K562 (cell line): ENCODE measurements at regions not wholly inside any gene's neighbourhood (a gene's known extent, or its start where the extent isn't known, plus 50 kb on each side); places are given as distances from the start of the nearest gene placed in this dataset.

Experiments
- CAMTA2 ChIP-seq: fragments of 250-450 bp; sonication (Bioruptor Pico); conservative IDR thresholded peaks from 2 replicates; pipeline ENCODE4 v1.5.1; 2022
- CBX5 ChIP-seq: IDR thresholded peaks from 2 replicates; pipeline ENCODE4 v1.6.1; 2014; ENCODE audit warnings: low read depth, borderline replicate concordance
- GABPB2 ChIP-seq: fragments of 250-450 bp; sonication (Bioruptor Pico); conservative IDR thresholded peaks from 2 replicates; pipeline ENCODE4 v1.5.1; 2021; ENCODE audit warnings: mild to moderate bottlenecking
- HDAC1 ChIP-seq, 2 experiments: fragments of 450-650 bp; IDR thresholded peaks; 2 replicates each; pipeline ENCODE4 v1.6.1; 2016 to 2017; ENCODE audit warnings: inconsistent platforms in 1 of 2, mild to moderate bottlenecking in 1 of 2, moderate library complexity in 1 of 2
- KLF13 ChIP-seq: fragments of 450-650 bp; IDR thresholded peaks from 2 replicates; pipeline ENCODE4 v1.6.1; 2016; ENCODE audit warnings: missing genetic modification characterization, low read depth, mild to moderate bottlenecking, missing compliant biosample characterization, moderate library complexity, borderline replicate concordance
- MEIS2 ChIP-seq: fragments of 450-650 bp; IDR thresholded peaks from 2 replicates; pipeline ENCODE4 v1.6.1; 2014; ENCODE audit warnings: mild to moderate bottlenecking; ENCODE audit not compliant: partially characterized antibody
- NFIC ChIP-seq: fragments of 450-650 bp; IDR thresholded peaks from 2 replicates; pipeline ENCODE4 v1.6.1; 2017; ENCODE audit warnings: mild to moderate bottlenecking, inconsistent platforms
- PCBP2 ChIP-seq: fragments of 200-400 bp; formaldehyde crosslinking; IDR thresholded peaks from 2 replicates; pipeline ENCODE4 v1.6.1; 2018; ENCODE audit warnings: low read length, low read depth, mild to moderate bottlenecking, moderate library complexity; ENCODE audit not compliant: poor library complexity, severe bottlenecking
- RFX1 ChIP-seq: fragments of 450-650 bp; IDR thresholded peaks from 2 replicates; pipeline ENCODE4 v1.6.1; 2016; ENCODE audit warnings: mild to moderate bottlenecking, moderate library complexity
- RNF219 ChIP-seq: fragments of 250-450 bp; sonication (Bioruptor Pico); IDR thresholded peaks from 2 replicates; pipeline ENCODE4 v1.5.0; 2022; ENCODE audit warnings: mild to moderate bottlenecking
- U2AF1 ChIP-seq: fragments of 200-400 bp; formaldehyde crosslinking; optimal IDR thresholded peaks from 2 replicates; pipeline ENCODE3; 2017; ENCODE audit warnings: mild to moderate bottlenecking, low read depth, low read length, moderate library complexity
- YBX1 ChIP-seq: fragments of 450-650 bp; IDR thresholded peaks from 2 replicates; pipeline ENCODE4 v1.7.1; 2016; ENCODE audit warnings: mild to moderate bottlenecking
- ZBTB12 ChIP-seq: fragments of 250-450 bp; sonication (Bioruptor Pico); IDR thresholded peaks from 2 replicates; pipeline ENCODE4 v1.4.0; 2020
- ZBTB33 ChIP-seq: sonication (generic); formaldehyde crosslinking; IDR thresholded peaks from 2 replicates; pipeline ENCODE4 v1.8.1; 2023; ENCODE audit warnings: mild to moderate bottlenecking, missing genetic modification reagents
- ZNF24 ChIP-seq: fragments of 450-650 bp; IDR thresholded peaks from 2 replicates; pipeline ENCODE4 v1.6.1; 2016
- TF ChIP-seq, protein P1 (sequence below): fragments of 450-650 bp; IDR thresholded peaks from one replicate; pipeline ENCODE4 v1.6.1; 2018; ENCODE audit warnings: mild to moderate bottlenecking, moderate library complexity; ENCODE audit not compliant: partially characterized antibody
- TF ChIP-seq, protein P2 (sequence below): sonication (generic); formaldehyde crosslinking; IDR thresholded peaks from 2 replicates; pipeline ENCODE4 v1.5.0; 2020; ENCODE audit warnings: missing genetic modification reagents
- TF ChIP-seq, protein P3 (sequence below): fragments of 450-650 bp; conservative IDR thresholded peaks from 2 replicates; pipeline ENCODE4 v1.6.1; 2016; ENCODE audit warnings: missing genetic modification characterization, low read depth, mild to moderate bottlenecking, control low read depth, missing compliant biosample characterization

- TF ChIP-seq RNF219 (CRISPR knock-in tag) (no peak), MEIS2 (peak; percentile 91), U2AF1 (no peak), KLF13 (tag) (no peak), GABPB2 (CRISPR knock-in tag) (no peak), RFX1 (0 out of 2 replicates have a peak, but pooled peaks have one; percentile 9), ZBTB33 (no peak), CBX5 (peak; percentile 87; the same call in 1 of the 2 replicates), HDAC1 (IDR thresholded peaks at IDR 0.05) (peak; percentile 70 to 91; a peak in 3 of 4 replicates), CAMTA2 (CRISPR knock-in tag) (no peak), YBX1 (no peak), PCBP2 (no peak), ZBTB12 (CRISPR knock-in tag) (peak; percentile 40; the same call in 1 of the 2 replicates), ZNF24 (peak; percentile 81; the same call in 1 of the 2 replicates), NFIC (peak; percentile 75)
- TF ChIP-seq, protein P1, sequence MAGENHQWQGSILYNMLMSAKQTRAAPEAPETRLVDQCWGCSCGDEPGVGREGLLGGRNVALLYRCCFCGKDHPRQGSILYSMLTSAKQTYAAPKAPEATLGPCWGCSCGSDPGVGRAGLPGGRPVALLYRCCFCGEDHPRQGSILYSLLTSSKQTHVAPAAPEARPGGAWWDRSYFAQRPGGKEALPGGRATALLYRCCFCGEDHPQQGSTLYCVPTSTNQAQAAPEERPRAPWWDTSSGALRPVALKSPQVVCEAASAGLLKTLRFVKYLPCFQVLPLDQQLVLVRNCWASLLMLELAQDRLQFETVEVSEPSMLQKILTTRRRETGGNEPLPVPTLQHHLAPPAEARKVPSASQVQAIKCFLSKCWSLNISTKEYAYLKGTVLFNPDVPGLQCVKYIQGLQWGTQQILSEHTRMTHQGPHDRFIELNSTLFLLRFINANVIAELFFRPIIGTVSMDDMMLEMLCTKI, result no peak
- TF ChIP-seq, protein P2, sequence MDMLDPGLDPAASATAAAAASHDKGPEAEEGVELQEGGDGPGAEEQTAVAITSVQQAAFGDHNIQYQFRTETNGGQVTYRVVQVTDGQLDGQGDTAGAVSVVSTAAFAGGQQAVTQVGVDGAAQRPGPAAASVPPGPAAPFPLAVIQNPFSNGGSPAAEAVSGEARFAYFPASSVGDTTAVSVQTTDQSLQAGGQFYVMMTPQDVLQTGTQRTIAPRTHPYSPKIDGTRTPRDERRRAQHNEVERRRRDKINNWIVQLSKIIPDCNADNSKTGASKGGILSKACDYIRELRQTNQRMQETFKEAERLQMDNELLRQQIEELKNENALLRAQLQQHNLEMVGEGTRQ (CRISPR knock-in tag), result no peak
- TF ChIP-seq, protein P3, sequence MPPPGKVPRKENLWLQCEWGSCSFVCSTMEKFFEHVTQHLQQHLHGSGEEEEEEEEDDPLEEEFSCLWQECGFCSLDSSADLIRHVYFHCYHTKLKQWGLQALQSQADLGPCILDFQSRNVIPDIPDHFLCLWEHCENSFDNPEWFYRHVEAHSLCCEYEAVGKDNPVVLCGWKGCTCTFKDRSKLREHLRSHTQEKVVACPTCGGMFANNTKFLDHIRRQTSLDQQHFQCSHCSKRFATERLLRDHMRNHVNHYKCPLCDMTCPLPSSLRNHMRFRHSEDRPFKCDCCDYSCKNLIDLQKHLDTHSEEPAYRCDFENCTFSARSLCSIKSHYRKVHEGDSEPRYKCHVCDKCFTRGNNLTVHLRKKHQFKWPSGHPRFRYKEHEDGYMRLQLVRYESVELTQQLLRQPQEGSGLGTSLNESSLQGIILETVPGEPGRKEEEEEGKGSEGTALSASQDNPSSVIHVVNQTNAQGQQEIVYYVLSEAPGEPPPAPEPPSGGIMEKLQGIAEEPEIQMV (tag), result no peak
These were observed 223.1 kb upstream of the MYLIP start (continued) for GRCh38 chr6:15905488-15906419.
